GM13976 (cell line): ENCODE measurements at regions not wholly inside any gene's neighbourhood (a gene's known extent, or its start where the extent isn't known, plus 50 kb on each side); places are given as distances from the start of the nearest gene placed in this dataset.
"Not testable (repeated sequence)": the region's sequence is repeated elsewhere in the genome, so short reads cannot be mapped to it uniquely, and the experiment has no call there.

Experiments used
- DNase-seq: peaks from one replicate; pipeline ENCODE4 v3.0.0; 2012; ENCODE audit warnings: low spot score
- in situ Hi-C: fragments of 300-500 bp; cut with MboI; formaldehyde crosslinking; loops from one replicate; pipeline ENCODE4 v1.12.0; 2022; ENCODE audit warnings: low sequenced_read_pairs, mixed read lengths, inconsistent platforms; ENCODE audit not compliant: unreplicated experiment
- TF ChIP-seq, protein P1 (sequence below): IDR thresholded peaks from 2 replicates; pipeline ENCODE4 v1.5.1; 2012; ENCODE audit warnings: borderline replicate concordance, mild to moderate bottlenecking; ENCODE audit not compliant: insufficient read depth; ENCODE audit errors: extremely low read depth, missing control alignments, control extremely low read depth

DNA sequence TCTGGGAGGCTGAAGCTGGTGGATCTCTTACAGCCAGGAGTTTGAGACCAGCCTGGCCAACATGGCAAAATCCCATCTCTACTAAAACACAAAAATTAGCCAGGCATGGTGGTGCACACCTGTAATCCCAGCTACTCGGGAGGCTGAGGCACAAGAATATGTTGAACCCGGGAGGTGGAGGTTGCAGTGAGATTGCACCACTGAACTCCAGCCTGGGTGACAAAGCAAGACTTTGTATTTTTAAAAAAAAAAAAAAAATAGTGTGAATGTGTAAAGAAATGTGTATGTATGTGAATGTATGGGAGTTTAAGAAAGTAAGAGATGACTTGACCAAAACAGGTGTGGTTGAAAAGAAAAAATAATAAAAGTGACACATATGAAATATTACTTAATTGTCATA lies 167.7 kb upstream of the TEX13C start:
- TF ChIP-seq, protein P1, sequence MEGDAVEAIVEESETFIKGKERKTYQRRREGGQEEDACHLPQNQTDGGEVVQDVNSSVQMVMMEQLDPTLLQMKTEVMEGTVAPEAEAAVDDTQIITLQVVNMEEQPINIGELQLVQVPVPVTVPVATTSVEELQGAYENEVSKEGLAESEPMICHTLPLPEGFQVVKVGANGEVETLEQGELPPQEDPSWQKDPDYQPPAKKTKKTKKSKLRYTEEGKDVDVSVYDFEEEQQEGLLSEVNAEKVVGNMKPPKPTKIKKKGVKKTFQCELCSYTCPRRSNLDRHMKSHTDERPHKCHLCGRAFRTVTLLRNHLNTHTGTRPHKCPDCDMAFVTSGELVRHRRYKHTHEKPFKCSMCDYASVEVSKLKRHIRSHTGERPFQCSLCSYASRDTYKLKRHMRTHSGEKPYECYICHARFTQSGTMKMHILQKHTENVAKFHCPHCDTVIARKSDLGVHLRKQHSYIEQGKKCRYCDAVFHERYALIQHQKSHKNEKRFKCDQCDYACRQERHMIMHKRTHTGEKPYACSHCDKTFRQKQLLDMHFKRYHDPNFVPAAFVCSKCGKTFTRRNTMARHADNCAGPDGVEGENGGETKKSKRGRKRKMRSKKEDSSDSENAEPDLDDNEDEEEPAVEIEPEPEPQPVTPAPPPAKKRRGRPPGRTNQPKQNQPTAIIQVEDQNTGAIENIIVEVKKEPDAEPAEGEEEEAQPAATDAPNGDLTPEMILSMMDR: no peak
- no peak for DNase-seq
- in situ Hi-C loops: no loop called here

DNA sequence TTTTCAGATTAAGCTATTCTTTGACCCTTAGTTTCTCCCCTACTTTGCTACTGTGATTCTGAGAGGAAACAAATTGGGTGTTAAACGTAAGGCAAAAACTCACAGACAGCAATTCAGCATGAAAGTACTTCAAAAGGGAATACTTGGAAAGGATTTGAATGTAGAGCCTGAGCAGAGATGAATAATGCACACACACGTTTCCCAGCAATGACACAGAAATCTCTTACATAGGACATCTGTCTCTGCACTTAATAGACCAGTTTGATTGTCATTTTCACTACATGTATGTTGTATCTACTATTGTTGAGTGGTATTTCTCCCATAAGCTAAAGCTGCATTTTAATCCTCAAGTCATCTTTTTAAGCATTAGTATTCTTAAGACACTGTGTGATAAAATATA lies 166.1 kb upstream of the TEX13C start:
- in situ Hi-C loops: no loop called here
- no peak for DNase-seq
- TF ChIP-seq, protein P1: no peak

DNA sequence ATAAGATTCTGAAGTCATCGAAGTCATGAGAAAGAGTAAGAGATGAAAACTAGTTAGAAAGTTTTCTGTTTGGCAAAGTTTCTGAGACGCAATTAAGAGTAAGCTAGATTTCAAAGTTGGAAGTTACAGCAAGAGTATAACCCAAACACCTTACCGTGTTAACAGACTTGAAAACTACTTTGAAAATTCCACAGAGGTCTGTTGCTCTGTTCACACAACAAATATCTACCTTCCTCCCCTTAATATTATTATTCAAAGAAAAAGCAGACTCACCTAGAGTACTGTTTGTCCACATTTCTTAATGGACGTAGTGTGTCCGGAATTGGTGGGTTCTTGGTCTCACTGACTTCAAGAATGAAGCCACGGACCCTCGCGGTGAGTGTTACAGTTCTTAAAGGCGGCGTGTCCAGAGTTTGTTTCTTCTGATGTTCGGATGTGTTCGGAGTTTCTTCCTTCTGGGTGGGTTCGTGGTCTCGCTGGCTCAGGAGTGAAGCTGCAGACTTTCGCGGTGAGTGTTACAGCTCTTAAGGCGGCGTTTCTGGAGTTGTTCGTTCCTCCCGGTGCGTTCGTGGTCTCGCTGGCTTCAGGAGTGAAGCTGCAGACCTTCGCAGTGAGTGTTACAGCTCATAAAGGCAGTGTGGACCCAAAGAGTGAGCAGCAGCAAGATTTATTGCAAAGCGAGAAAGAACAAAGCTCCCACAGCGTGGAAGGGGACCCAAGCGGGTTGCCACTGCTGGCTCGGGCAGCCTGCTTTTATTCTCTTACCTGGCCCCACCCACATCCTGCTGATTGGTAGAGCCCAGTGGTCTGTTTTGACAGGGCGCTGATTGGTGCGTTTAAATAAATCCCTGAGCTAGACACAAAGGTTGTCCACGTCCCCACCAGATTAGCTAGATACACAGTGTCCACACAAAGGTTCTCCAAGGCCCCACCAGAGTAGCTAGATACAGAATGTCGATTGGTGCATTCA lies 165.1 kb upstream of the TEX13C start:
- DNase-seq, in situ Hi-C loops: not testable (repeated sequence)

DNA sequence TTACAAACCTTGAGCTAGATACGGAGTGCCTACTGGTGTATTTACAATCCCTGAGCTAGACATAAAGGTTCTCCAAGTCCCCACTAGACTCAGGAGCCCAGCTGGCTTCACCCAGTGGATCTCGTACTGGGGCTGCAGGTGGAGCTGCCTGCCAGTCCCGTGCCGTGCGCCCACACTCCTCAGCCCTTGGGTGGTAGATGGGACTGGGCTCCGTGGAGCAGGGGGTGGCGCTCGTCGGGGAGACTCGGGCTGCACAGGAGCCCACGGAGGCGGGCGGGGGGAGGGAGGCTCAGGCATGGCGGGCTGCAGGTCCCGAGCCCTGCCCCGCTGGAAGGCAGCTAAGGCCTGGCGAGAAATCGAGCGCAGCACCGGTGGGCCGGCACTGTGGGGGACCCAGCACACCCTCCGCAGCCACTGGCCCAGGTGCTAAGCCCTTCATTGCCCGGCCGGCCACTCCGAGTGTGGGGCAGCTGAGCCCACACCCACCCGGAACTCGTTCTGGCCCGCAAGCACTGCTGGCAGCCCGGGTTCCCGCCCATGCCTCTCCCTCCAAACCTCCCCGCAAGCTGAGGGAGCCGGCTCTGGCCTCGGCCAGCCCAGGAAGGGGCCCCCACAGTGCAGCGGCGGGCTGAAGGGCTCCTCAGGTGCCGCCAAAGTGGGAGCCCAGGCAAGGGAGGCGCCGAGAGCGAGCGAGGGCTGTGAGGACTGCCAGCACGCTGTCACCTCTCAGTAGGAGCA lies 164.2 kb upstream of the TEX13C start:
- in situ Hi-C loops, DNase-seq: not testable (repeated sequence)

DNA sequence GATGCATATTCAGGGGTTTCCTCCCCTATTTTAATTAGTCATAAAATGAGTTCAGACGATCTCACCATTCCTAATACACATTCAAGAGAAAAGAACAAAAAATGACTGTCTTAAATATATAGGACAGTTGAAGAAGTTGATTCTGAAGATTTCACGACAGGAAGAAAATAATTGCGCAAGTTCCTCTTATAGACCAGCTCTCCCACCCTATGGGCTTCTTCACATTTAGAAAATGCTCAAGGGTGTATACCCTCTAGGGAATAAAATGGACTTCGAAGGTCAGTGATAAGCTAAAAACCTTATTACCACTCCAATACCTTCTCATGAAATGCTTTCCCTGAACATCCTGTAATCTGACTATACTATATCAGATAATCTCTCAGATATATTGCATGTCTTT lies 149.2 kb upstream of the TEX13C start:
- TF ChIP-seq, protein P1: no peak
- DNase-seq: no peak
- in situ Hi-C loops: no loop called here

DNA sequence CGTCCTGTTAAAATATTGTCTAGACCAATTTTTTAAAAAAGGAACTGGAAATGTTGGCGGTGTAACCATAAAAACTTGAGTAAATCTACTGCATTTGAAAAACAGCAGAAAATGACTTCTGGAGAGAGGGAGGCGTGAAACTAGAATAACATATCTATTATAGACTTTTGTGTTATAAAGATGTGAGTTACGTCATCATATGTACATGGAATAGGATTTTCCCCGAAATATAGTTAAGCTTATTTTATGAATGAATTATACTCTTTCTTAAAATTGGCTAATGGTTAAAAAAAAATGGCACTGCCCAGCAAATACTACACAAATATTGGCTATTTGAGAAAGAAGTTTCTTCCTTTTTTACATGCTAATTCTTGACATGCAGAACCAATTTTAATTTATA lies 147.1 kb upstream of the TEX13C start:
- DNase-seq: no peak
- TF ChIP-seq, protein P1: no peak
- in situ Hi-C loops: no loop called here

DNA sequence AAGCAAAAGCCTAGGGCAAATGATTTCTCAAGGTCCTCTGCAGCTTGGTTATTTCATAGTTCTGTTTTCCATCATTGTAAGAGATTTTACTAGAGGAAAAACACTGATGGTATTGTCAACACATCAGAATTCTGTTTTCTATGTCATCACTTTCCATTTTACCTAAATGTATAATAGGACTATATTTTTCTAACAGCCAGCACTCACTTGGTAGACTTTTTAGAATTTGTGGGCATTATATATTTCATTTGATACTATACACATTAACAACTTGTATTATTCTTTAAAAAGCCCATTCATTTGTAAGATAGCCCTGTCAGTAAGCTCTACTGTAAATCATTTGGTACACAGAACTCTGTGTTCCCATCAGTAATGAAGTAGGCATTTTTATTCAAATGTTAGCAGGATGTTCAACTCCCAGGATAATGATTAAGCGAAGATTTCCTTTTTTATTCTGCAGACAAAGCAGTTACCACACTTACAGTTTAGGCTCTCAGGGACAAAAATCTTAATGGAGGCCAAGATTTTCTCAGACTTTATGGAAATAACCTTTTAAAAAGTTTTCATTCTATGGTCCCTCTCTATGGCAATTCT lies 143.6 kb upstream of the TEX13C start:
- no peak for DNase-seq
- TF ChIP-seq, protein P1: no peak
- in situ Hi-C loops: no loop called here
